GM23338 (cell line): ENCODE measurements at regions not wholly inside any gene's neighbourhood (a gene's known extent, or its start where the extent isn't known, plus 50 kb on each side); places are given as distances from the start of the nearest gene placed in this dataset.

Experiments
- ATAC-seq: fragments of 200-7000 bp; cut with Tn5 transposase; 3 replicates; pipeline ENCODE4 v1.9.1; 2020
- DNase-seq: peaks from one replicate; pipeline ENCODE4 v3.0.0-alpha.2; 2015; ENCODE audit warnings: low spot score
- H2AFZ ChIP-seq: fragments of 200-600 bp; sonication (generic); 2 replicates; pipeline ENCODE4 v1.8.0; 2016; ENCODE audit warnings: antibody characterized with exemption, mild to moderate bottlenecking, moderate library complexity
- H3F3A ChIP-seq: fragments of 200-600 bp; sonication (generic); replicated peaks from 2 replicates; pipeline ENCODE4 v1.8.0; 2017; ENCODE audit warnings: antibody characterized with exemption, mixed run types, low read depth
- H3K27ac ChIP-seq: fragments of 200-600 bp; sonication (generic); 2 replicates; pipeline ENCODE4 v1.6.1; 2016; ENCODE audit warnings: low read depth
- H3K27me3 ChIP-seq: fragments of 200-600 bp; sonication (generic); 2 replicates; pipeline ENCODE4 v1.8.0; 2016; ENCODE audit warnings: mild to moderate bottlenecking, mixed run types, moderate library complexity; ENCODE audit not compliant: insufficient read depth
- H3K36me3 ChIP-seq: fragments of 200-600 bp; sonication (generic); 2 replicates; pipeline ENCODE4 v1.8.0; 2016; ENCODE audit warnings: mild to moderate bottlenecking; ENCODE audit not compliant: insufficient read depth
- H3K4me1 ChIP-seq: fragments of 200-600 bp; sonication (generic); 2 replicates; pipeline ENCODE4 v1.8.0; 2016; ENCODE audit warnings: mild to moderate bottlenecking, moderate library complexity; ENCODE audit not compliant: insufficient read depth
- H3K4me2 ChIP-seq: fragments of 200-600 bp; sonication (generic); 2 replicates; pipeline ENCODE4 v1.7.1; 2017; ENCODE audit warnings: mixed run types
- H3K4me3 ChIP-seq: fragments of 200-600 bp; sonication (generic); 2 replicates; pipeline ENCODE4 v1.6.1; 2016; ENCODE audit warnings: mixed run types
- H3K79me2 ChIP-seq: fragments of 200-600 bp; sonication (generic); replicated peaks from 2 replicates; pipeline ENCODE4 v1.8.0; 2017; ENCODE audit warnings: mild to moderate bottlenecking; ENCODE audit not compliant: insufficient read depth
- H3K9me2 ChIP-seq: fragments of 200-600 bp; sonication (generic); 2 replicates; pipeline ENCODE4 v1.8.0; 2017; ENCODE audit not compliant: insufficient read depth
- H4K20me1 ChIP-seq: fragments of 200-600 bp; sonication (generic); replicated peaks from 2 replicates; pipeline ENCODE4 v1.8.0; 2017; ENCODE audit warnings: mild to moderate bottlenecking; ENCODE audit not compliant: insufficient read depth
- H3K27ac Mint-ChIP-seq: 2 replicates; pipeline ENCODE4 v1.8.0; 2020; ENCODE audit warnings: inconsistent platforms, mild to moderate bottlenecking, moderate library complexity, mixed read lengths
- H3K27me3 Mint-ChIP-seq: 3 replicates; pipeline ENCODE4 v1.8.0; 2022; ENCODE audit warnings: low read depth, mild to moderate bottlenecking, moderate library complexity, mixed read lengths, inconsistent platforms; ENCODE audit not compliant: insufficient read depth, poor library complexity
- H3K36me3 Mint-ChIP-seq: 3 replicates; pipeline ENCODE4 v1.8.0; 2021; ENCODE audit warnings: low read depth, mild to moderate bottlenecking, inconsistent platforms, moderate library complexity, mixed read lengths
- H3K4me1 Mint-ChIP-seq: 3 replicates; pipeline ENCODE4 v1.8.0; 2020; ENCODE audit warnings: mild to moderate bottlenecking, inconsistent platforms, mixed read lengths
- H3K4me3 Mint-ChIP-seq: 3 replicates; pipeline ENCODE4 v1.8.0; 2021; ENCODE audit warnings: moderate library complexity, mild to moderate bottlenecking, inconsistent platforms, mixed read lengths
- H3K9me3 Mint-ChIP-seq: 3 replicates; pipeline ENCODE4 v1.8.0; 2020; ENCODE audit warnings: moderate library complexity, mild to moderate bottlenecking, inconsistent platforms, mixed read lengths
- CREB1 ChIP-seq: fragments of 250-450 bp; sonication (Bioruptor Pico); IDR thresholded peaks from 2 replicates; pipeline ENCODE4 v1.5.0; 2020; ENCODE audit warnings: low read depth, mild to moderate bottlenecking, moderate library complexity
- CTCF ChIP-seq, 2 experiments: fragments of 200-600 bp in 1 of 2; sonication (generic) in 1 of 2; conservative IDR thresholded peaks; 2 replicates each; pipeline versions ENCODE4 v1.5.1 to v1.6.1; 2016 to 2017; ENCODE audit warnings: antibody characterized with exemption in 2 of 2, low read depth in 2 of 2, mild to moderate bottlenecking in 2 of 2, moderate library complexity in 1 of 2
- ETS1 ChIP-seq: IDR thresholded peaks from 2 replicates; pipeline ENCODE4 v1.6.1; 2016; ENCODE audit warnings: antibody characterized with exemption
- EZH2 ChIP-seq: fragments of 200-600 bp; sonication (generic); IDR thresholded peaks from one replicate; pipeline ENCODE4 v1.8.0; 2017; ENCODE audit warnings: antibody characterized with exemption, mild to moderate bottlenecking, low read depth; ENCODE audit not compliant: unreplicated experiment
- EZH2phosphoT487 ChIP-seq: fragments of 200-600 bp; sonication (generic); IDR thresholded peaks from one replicate; pipeline ENCODE4 v1.8.1; 2018; ENCODE audit warnings: antibody characterized with exemption; ENCODE audit not compliant: unreplicated experiment
- JUNB ChIP-seq: IDR thresholded peaks from one replicate; pipeline ENCODE4 v1.6.1; 2016; ENCODE audit warnings: antibody characterized with exemption; ENCODE audit not compliant: unreplicated experiment
- NANOG ChIP-seq: IDR thresholded peaks from 2 replicates; pipeline ENCODE4 v1.6.1; 2016; ENCODE audit warnings: antibody characterized with exemption, borderline replicate concordance
- POLR2AphosphoS5 ChIP-seq: IDR thresholded peaks from 2 replicates; pipeline ENCODE4 v1.6.1; 2016; ENCODE audit warnings: antibody characterized with exemption, low read depth
- REST ChIP-seq: IDR thresholded peaks from one replicate; pipeline ENCODE4 v1.6.1; 2018; ENCODE audit warnings: antibody characterized with exemption; ENCODE audit not compliant: unreplicated experiment
- STAT1 ChIP-seq: IDR thresholded peaks from one replicate; pipeline ENCODE4 v1.6.1; 2016; ENCODE audit warnings: antibody characterized with exemption; ENCODE audit not compliant: unreplicated experiment
- ZNF114 ChIP-seq: fragments of 250-450 bp; sonication (Bioruptor Pico); IDR thresholded peaks from 2 replicates; pipeline ENCODE4 v1.5.0; 2020; ENCODE audit warnings: mild to moderate bottlenecking, moderate library complexity
- ZNF331 ChIP-seq: fragments of 250-450 bp; sonication (Bioruptor Pico); IDR thresholded peaks from 2 replicates; pipeline ENCODE4 v1.5.0; 2020; ENCODE audit warnings: low read depth, mild to moderate bottlenecking, moderate library complexity
- ZNF462 ChIP-seq: fragments of 250-450 bp; sonication (Bioruptor Pico); IDR thresholded peaks from 2 replicates; pipeline ENCODE4 v1.5.0; 2020; ENCODE audit warnings: mild to moderate bottlenecking, moderate library complexity

- no peak overlapping the region for H3K4me3 ChIP-seq
- H3F3A ChIP-seq, result no peaks in the 10 kb centered on the region
- H3K9me2 ChIP-seq, result no peaks in the 10 kb centered on the region
- peak; percentile 73 for ATAC-seq
- H3K4me3 Mint-ChIP-seq, result no peak overlapping the region
- no peaks in the 10 kb centered on the region for H3K79me2 ChIP-seq
- H3K27ac ChIP-seq, result no peak overlapping the region
- H3K4me2 ChIP-seq, result no peak overlapping the region
- TF ChIP-seq ETS1 (no peak), POLR2AphosphoS5 (no peak), ZNF114 (no peak), EZH2 (no peak), STAT1 (no peak), REST (no peak), NANOG (no peak), CREB1 (CRISPR knock-in tag) (no peak), JUNB (no peak), ZNF331 (CRISPR knock-in tag) (no peak), EZH2phosphoT487 (no peak), ZNF462 (no peak), CTCF (conservative IDR thresholded peaks at IDR 0.05; ENCODE audit: low read depth in 2 of 2) (no peak)
- no peaks in the 10 kb centered on the region for H3K36me3 ChIP-seq
- peaks cover 11% of the 10 kb centered on the region for H3K4me1 Mint-ChIP-seq
- no peaks in the 10 kb centered on the region for H4K20me1 ChIP-seq
- H2AFZ ChIP-seq, result peak overlapping the region; percentile 49; the same call in 1 of the 2 replicates
- 0 out of 2 replicates have a peak, but pooled peaks cover 6% of the 10 kb centered on the region for H3K4me1 ChIP-seq
- peak overlapping the region; percentile 5; the same call in 1 of the 2 replicates for H3K27ac Mint-ChIP-seq
- no peaks in the 10 kb centered on the region for H3K27me3 ChIP-seq
- no peak for DNase-seq
- no peaks in the 10 kb centered on the region; the same call in 2 of the 3 replicates for H3K9me3 Mint-ChIP-seq
- no peaks in the 10 kb centered on the region for H3K36me3 Mint-ChIP-seq
- H3K27me3 Mint-ChIP-seq, result peaks cover 15% of the 10 kb centered on the region
Measured at GRCh38 chr4:139606579-139607501, 50.8 kb upstream of the SETD7 start.
